Hematopoietic multipotent progenitor cell treated with erythropoietin and hydrocortisone succinate and interleukin-3 and kit ligand, for 6 days (in vitro differentiated cells): ENCODE measurements at regions not wholly inside any gene's neighbourhood (a gene's known extent, or its start where the extent isn't known, plus 50 kb on each side); places are given as distances from the start of the nearest gene placed in this dataset.

Experiments
- DNase-seq: peaks from one replicate; pipeline ENCODE4 v3.0.0-alpha.2; 2015

- DNase-seq, result no peak
Measured at GRCh38 chr2:41079011-41079410, 627.1 kb upstream of the SLC8A1 start.

DNA sequence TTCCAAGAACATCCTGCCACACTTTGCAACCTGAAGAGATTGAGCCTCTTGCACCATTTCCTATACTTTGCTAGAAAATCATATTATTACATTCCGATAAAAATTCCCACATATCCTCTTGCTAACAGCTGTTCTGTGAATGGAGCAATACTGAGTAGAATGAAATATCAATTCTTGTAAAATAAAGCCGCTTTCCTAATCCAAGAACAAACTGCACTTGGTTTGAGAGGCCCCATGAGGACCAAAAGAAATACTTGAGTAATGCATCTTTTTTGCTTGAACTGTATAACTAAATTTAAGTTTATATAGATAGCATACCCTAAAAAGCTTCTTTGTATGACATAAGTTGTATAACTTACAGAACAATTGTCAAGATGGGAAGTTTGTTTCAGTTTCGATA is 632.4 kb upstream of the SLC8A1 start:
- no peak for DNase-seq

DNA sequence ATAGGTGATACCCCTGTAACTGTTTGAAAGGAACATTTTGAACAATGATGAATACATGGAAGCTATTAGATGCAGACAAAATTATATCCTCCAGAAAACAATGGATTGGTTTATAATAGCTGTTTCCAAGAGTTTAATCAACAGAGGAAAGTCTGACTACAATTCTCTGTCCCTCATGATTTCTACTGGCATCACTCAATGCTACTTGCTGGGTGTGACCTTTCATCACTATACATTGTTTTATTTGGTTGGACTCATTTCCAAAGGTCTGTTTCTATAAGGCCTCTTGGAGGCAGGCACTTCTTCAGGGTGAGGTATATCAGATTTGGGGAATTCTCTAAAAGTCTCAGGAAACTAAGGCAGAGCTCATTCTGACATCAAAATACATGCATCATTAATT is 636.1 kb upstream of the SLC8A1 start:
- no peak for DNase-seq

DNA sequence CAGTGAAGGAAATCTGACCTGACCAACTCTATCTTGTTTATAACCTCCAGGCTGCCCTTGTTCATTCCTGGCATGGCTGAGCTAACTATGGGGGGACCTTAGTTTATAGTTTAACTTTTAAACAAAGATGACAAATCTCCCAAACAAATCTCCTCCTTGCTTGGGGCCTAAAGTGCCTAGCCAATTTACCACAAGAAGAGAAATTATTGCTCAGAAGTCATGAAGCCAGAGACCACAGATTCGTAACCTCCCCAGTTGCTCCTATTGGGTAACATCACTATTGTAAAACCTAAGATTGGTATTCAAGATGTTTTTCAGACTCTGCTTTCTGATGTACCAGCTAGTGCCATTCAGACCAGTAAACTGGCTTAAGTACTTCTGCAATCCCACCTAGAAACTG is 649.4 kb upstream of the SLC8A1 start:
- DNase-seq, result no peak

GRCh38 chr2:41109744-41110143 is 657.9 kb upstream of the SLC8A1 start:
- DNase-seq, result no peak

GRCh38 chr2:41111836-41112627 is 660.1 kb upstream of the SLC8A1 start:
- no peak for DNase-seq

- DNase-seq, result no peak
Measured at GRCh38 chr2:41116106-41116797, 664.4 kb upstream of the SLC8A1 start.

- DNase-seq, result no peak
Measured at GRCh38 chr2:41119489-41119888, 667.6 kb upstream of the SLC8A1 start.

DNA sequence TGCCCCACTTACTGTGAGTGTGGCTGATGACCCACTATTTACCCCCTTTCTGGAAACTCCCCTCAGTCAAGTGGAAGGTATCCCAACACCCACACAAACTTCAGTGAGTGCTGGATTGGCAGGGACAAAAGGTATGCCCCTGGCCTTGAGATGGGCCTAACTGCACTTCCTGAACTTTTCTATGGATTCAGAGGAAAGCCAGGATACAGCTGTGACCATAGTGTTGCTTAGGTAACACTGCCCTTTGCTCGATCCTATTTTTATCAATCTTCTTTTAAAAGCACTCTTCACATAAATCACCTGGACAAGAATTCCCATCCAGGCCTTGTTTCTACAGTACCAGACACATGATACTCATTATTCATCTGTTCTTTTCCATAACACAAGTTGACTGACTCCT is 671.5 kb upstream of the SLC8A1 start:
- DNase-seq, result no peak

DNA sequence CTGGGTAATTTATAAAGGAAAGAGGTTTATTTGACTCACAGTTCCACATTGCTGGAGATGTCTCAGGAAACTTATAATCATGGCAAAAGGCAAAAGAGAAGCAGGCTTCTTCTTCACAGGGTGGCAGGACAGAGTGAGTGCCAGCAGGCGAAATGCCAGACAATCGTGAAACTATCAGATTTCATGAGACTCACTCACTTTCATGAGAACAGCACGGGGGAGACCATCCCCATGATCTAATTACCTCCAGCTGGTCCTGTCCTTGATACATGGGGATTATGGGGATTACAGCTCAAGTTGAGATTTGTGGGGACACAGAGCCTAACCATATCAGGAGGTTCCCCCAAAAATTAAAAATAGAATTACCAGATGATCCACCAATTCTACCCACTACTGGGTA is 675.5 kb upstream of the SLC8A1 start:
- DNase-seq, result no peak

DNA sequence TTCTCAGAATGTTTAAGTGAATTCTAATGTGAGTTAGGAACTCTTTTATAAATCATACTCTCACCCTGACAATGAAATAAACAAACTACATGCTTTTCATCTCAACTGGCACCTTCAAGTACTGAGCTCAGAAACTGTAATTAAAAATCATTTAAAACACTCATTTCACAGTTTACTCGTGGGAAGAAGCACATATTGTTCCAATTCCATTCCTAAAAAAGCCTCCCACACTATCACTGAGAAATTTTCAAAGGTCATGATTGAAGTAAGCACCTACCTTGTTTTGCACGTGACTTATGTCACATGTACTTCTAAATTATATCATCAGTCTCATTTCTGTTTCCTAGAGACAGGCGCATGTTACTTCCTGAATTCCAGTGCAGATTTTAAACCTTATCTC is 678.1 kb upstream of the SLC8A1 start:
- no peak for DNase-seq

DNA sequence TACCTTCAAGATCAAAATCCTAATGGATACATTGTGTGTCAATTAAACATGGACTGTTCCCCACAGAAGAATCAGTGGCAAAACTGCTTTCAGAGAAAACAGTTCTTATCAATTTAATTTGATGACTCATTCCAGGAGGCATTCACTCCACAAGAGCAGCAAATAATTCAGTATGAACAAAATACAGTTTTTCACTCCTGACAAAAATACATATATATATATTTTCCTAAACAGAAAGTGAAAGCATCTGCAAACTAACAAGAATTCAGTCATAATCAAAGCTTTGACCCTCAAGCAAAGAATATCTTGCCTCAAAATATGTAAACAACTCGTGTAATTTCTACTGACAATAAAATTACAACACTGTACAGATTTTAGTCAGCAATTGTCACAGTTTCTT is 685.1 kb upstream of the SLC8A1 start:
- DNase-seq, result no peak

GRCh38 chr2:41141146-41141791 is 689.4 kb upstream of the SLC8A1 start:
- no peak for DNase-seq

DNA sequence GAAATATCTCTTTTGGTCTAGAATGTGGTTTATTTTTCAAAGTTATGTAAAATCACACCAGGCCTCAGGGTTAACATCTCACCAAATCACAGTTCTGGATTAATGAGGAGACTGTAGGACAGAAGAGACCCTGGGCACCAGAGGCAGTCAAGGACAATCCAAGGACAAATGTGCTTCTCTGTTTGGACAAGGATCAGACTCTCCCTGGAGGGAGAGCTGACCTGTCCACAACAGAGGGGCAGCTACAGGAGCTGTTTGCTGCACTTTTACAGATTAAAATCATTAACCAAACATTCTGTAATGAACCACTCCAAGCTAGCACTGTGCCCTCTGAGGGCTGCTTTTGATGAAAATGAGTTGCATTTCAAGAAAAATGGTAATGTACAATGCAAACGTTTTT is 690.6 kb upstream of the SLC8A1 start:
- DNase-seq, result no peak

- no peak for DNase-seq
Measured at GRCh38 chr2:41145066-41145465, 693.2 kb upstream of the SLC8A1 start.

- DNase-seq, result no peak
Measured at GRCh38 chr2:41149054-41149453, 697.2 kb upstream of the SLC8A1 start.

- DNase-seq, result no peak
Measured at GRCh38 chr2:41151746-41152145, 699.9 kb upstream of the SLC8A1 start.

GRCh38 chr2:41152318-41152717 is 700.4 kb upstream of the SLC8A1 start:
- no peak for DNase-seq

- DNase-seq, result no peak
Measured at GRCh38 chr2:41160439-41160838, 708.5 kb upstream of the SLC8A1 start.

DNA sequence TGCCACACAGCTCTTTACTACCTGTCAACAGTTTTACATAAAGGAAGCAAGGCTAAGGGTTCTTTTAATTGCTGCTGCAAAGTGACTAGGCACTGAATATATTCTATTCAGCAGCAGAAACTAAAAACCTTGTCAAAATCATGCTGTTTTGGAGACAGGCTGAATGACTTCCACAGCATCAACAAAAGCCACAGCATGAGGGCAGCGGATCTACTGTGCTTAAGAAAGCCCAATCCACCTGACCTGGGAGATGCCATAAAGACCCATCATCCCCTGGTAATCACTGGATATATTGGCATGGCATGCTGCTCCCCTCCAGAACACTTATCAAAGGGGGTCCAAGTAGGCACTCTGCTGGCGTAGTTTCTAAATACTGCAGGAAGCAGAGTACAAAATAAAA is 715.1 kb upstream of the SLC8A1 start:
- DNase-seq, result no peak

GRCh38 chr2:41169744-41170143 is 717.9 kb upstream of the SLC8A1 start:
- no peak for DNase-seq

- no peak for DNase-seq
Measured at GRCh38 chr2:41170589-41170988, 718.7 kb upstream of the SLC8A1 start.

DNA sequence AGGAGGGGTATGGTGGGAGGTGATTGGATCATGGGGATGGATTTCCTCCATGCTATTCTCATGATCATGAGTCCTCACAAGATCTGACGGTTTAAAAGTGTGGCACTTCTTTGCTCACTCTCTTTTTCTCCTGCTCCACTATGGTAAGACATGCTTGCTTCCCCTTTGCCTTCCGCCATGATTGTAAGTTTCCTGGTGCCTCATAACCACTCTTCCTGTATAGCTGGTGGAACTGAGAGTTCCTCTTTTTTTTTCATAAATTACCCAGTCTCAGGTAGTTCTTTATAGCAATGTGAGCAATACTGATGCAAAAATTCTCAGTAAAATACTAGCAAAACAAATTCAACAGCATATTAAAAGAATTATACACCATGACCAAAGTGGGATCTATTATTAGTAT is 728.5 kb upstream of the SLC8A1 start:
- DNase-seq, result no peak

- no peak for DNase-seq
Measured at GRCh38 chr2:41182961-41183360, 731.1 kb upstream of the SLC8A1 start.
